GM12891 (cell line): ENCODE measurements at regions not wholly inside any gene's neighbourhood (a gene's known extent, or its start where the extent isn't known, plus 50 kb on each side); places are given as distances from the start of the nearest gene placed in this dataset.

Experiments used
- POLR2A ChIP-seq: IDR thresholded peaks from 2 replicates; pipeline ENCODE4 v1.6.1; 2011; ENCODE audit warnings: low read depth, low read length, control low read depth
- POLR2AphosphoS5 ChIP-seq: IDR thresholded peaks from 2 replicates; pipeline ENCODE4 v1.6.1; 2011; ENCODE audit warnings: low read depth, low read length, control low read depth
- TAF1 ChIP-seq: IDR thresholded peaks from 2 replicates; pipeline ENCODE4 v1.6.1; 2011; ENCODE audit warnings: low read depth, low read length, control low read depth

- TF ChIP-seq POLR2A (no peak), POLR2AphosphoS5 (no peak), TAF1 (no peak)
These were observed 62.5 kb downstream of the CHRM3 start for GRCh38 chr1:239448911-239449310.
